Retina (tissue), 1 donor: ENCODE measurements at regions not wholly inside any gene's neighbourhood (a gene's known extent, or its start where the extent isn't known, plus 50 kb on each side); places are given as distances from the start of the nearest gene placed in this dataset.

Experiments used
- DNase-seq: peaks from one replicate; pipeline ENCODE4 v3.0.0-alpha.2; 2016

GRCh38 chrX:39519030-39519488 lies 578.7 kb downstream of the BCOR start:
- DNase-seq: no peak

DNA sequence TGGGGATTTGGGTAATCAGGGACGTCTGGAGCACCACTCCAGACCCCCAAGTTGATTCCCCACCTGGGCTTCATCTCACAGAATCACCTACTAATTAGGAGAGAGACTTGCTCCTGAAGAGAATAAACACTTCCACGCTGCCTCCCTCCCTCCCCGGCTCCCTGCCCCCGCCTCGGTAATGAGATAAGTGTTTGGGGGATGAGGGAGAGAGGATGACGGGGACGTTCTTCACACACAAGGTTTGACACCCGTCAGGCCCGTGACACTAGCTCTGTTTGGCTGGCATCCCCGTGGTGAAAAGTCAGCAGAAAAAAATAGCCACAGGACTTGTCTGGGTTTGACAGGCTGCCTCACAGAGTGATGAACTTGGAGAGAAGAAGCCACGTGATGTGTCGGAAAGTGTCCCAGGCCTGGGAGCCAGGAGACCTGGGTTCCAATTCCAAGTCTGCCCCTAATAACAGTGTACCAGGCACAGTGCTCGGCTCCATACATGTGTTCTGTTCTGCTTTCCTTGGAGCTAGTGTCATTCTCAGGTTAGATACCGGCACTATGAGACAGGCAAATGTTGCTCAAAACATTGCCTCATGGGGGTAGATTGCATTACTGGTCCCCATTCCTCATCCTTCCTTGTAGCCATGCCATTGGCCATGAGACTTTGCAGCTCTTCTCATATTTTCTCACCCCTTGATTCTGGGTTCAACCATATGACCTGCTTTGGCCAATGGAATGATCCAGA lies 578.0 kb downstream of the BCOR start:
- peak; percentile 26 for DNase-seq

DNA sequence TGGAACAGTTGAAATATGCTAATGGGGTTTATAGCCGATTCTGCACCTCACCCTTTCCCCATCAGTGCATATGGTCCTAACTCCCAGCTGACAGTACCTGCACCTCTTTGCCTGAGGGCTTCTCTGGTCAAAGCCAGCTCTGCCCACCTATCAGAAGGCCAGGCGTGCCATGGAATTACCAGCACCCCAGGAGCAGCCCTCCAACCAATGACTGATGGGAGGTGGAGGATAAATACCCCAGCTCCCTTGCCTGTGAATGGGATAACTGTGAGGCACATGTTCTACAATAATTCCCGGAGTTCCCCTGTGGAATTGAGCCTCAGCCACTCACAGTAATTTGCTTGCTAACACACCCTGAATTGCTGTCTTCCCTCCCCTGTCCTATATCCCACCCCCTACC lies 572.0 kb downstream of the BCOR start:
- DNase-seq: no peak

DNA sequence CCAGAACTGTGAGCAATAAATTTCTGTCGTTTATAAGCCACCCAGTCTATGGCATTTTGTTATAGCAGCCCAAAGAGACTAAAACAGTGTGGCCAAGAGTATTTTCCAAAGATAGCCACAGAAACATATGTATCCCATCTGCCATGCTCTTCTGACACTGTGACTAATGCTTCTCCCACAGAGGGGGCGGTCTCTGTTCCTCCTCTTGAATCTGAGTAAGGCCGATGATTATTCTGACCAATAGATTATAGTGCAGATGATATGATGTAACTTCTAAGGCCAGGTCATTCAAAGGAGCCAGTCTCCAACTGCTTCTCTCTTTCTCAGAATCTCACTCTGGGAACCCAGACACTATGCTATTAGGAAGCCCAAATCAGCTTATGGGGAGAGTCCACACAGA lies 570.7 kb downstream of the BCOR start:
- DNase-seq: no peak

DNA sequence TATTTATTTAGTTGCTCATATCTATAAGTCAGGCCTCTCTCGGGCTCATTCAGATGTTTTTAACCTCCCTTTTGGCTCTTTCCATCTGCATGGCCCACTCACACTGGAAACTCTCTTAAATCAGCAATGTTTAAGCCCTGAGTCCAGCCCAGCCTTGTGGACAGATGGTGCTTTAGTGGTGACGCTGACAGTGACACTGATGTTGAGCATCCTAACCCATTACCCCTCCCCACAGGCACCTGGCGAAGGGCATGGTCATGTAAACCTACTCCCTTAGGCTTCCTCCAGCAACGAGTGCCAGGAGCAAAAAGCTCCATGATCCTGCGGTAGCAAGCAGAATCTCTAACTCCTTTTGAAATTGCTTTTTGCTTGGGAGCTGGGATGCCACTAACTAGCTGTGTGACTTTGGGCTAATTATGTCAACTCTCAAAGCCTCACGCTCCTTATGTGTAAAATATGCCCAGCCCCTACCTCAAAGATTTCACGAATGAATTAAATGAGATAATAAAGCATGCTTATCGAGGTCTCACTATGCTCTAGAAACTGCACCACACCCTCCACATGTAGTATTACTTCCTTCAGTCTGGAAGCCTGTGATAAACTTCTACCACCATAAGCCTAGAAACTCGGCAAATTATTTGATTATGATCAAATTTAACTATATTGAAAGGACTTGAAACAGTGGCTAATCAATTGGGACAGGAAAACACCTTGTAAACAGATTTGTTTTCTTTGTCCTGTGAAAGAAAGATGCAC lies 569.4 kb downstream of the BCOR start:
- DNase-seq: no peak

- no peak for DNase-seq
Measured at GRCh38 chrX:39532761-39533160, 565.0 kb downstream of the BCOR start.

- no peak for DNase-seq
Measured at GRCh38 chrX:39534949-39535348, 562.8 kb downstream of the BCOR start.

DNA sequence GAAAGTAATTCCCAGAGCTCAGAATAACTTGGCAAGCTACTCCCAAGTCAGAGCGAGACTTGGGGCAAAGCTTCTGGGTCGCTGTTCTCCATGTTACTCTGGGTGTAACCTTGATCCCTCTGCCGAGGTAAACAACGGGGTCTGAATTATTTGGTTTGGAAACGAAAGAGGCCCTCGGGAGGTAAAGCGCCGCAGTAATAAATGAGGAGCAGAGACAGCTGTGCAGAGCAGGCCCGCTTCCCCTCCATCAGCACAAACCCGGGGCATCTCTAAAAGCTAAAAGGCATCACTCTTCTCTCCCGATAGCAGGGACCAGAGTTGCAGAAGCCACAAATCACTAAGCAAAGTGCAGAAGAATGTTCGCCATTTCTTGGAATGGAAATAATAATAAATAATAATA lies 561.5 kb downstream of the BCOR start:
- DNase-seq: no peak

- no peak for DNase-seq
Measured at GRCh38 chrX:39541881-39542280, 555.9 kb downstream of the BCOR start.

GRCh38 chrX:39542316-39542715 lies 555.4 kb downstream of the BCOR start:
- no peak for DNase-seq

DNA sequence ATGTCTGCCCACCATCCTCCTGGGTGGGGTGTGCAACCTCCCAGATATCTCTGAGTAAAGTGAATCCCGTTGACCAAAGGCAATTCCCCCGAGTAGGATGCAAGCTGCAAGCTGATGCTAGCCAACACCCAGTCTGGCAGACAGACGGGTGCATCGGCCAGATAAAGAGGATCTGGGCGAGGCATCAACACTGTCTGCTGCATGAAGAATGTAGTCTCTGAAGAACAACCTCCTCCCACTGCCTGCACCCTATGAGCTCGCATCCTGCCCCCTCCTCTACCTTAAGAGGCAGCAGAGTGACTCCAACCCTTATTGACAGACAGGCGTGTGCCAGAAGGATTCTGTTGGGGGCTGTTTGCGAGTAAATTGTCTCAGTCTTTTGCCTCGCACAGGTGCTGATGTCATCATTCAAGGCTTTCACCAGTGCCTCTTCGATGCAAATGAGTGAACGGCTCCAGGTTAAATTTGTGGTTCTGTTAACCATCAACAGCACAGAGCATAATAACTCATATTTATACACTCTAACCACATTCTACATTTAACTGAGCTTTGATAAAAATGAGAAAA lies 546.9 kb downstream of the BCOR start:
- no peak for DNase-seq

GRCh38 chrX:39551762-39552161 lies 546.0 kb downstream of the BCOR start:
- DNase-seq: no peak

- DNase-seq: no peak
Measured at GRCh38 chrX:39555431-39555830, 542.3 kb downstream of the BCOR start.

DNA sequence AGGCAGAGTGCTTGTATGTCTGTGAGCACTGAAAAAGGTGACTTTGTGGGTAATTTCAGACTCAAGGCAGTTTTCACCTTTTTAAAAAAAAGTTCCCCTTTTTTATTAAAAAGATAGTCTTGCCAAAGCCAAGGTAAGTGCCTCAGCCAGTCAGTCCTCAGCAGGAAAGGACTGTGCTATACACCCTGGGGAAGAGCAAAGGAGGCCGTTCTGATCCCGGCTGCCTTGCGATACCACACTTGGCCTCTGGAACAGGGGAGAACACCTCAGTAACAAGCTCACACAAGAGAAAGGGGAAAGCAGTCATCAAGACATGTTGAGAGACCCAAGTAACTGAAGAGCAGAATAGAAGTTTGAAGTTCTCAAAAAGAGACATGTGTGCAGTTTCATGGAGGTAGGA lies 541.7 kb downstream of the BCOR start:
- DNase-seq: no peak

DNA sequence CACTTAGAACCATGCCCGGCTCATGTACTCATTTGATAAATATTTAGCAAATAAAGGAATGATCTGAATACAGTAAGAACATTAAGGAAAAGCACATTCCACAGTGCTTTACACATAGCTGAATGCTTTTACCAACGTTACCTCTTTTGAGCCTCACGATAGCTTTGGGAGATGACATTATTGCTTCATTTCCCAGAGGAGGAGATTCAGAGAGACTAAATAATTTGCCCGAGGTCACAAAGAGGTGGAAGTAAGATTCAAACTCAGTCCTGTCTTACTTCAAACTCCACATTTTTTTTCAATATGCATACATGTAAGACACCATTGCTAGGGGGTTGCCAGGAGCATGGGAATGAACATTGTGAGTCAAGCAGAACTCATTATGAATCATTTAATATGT lies 538.5 kb downstream of the BCOR start:
- no peak for DNase-seq

GRCh38 chrX:39560271-39560670 lies 537.5 kb downstream of the BCOR start:
- no peak for DNase-seq

DNA sequence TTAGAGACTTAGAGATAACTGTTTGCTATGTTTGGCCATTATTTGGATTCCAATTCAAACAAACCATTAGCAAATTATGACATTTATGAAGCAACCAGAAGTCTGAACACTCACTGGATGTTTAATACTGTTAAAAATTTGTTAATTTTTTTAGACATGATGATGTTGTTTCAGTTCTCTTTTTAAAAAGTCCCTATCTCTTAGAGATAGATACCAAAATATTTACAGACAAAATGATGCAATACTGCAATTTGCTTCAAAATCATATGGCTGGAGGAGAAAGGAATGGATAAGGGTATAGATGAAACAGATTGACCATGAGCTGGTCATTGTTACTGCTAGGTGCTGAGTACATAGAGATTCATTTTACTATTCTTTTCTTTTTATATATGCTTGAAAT lies 534.6 kb downstream of the BCOR start:
- no peak for DNase-seq

DNA sequence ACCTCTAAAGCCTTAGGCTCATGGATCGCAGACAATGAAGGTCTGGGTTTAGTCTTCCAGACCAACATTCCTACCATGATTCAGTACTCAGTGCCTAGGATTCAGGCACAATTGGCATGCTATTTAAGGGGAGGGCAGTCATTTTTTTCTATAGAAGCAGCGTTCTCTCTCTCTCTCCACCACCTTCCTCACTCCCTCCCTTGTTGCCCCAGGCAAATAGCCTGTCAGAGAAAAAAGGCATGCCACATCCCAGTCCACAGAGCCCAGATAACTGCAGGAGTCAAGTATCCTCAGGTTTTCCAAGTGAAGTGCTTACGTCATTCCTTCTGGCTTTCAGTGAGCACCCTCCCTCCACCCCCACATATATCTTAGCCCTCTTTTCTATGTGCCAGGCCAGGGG lies 533.0 kb downstream of the BCOR start:
- DNase-seq: no peak

- DNase-seq: no peak
Measured at GRCh38 chrX:39574178-39574577, 523.6 kb downstream of the BCOR start.

DNA sequence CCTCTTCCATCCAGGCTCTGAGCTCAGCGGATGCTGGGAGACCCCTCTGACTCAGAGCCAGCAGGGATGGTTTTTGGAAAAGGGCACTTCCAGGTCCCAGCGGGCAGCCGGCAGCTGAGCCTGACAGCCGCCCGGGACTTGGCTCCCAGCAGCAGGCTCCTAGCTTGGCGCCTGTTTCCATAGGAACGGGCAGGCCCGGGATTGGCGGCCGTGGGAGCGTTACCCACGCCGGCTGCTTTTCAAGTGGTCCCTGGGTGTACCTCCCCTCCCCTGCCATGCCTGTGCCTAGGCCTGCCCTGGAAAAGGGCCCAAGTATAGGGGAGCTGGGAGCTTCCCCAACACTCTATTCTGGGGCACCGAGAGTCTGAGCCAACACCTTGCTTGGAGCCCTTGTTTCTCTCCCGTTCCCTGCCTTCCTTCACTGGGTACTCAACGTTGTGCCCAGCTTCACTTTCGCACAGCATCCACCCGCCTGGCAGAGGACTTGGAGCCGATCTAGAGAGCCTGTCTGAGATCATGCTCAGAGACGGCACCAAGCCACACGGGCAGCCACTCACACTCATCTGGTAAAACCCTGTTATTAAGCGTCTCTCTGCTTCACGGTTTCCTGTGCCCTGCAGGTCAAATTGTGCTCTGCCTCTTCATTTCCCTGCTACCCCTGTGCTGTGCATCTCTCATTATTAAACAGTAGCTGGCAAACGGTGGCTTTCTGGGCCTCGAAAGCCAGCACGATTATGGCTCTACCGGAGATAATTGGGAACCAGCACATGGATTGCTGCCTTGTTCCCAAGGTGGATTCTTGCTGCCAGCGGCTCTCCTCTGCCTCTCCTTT lies 521.5 kb downstream of the BCOR start:
- no peak for DNase-seq

- DNase-seq: no peak
Measured at GRCh38 chrX:39577206-39577984, 520.4 kb downstream of the BCOR start.
